PFSK-1 (cell line): ENCODE measurements at regions not wholly inside any gene's neighbourhood (a gene's known extent, or its start where the extent isn't known, plus 50 kb on each side); places are given as distances from the start of the nearest gene placed in this dataset.

Source experiments
- FOXP2 ChIP-seq: optimal IDR thresholded peaks from 2 replicates; pipeline ENCODE3; 2011; ENCODE audit warnings: borderline replicate concordance, control low read depth, inconsistent platforms; ENCODE audit not compliant: insufficient read depth; ENCODE audit errors: extremely low read length, extremely low read depth
- POLR2AphosphoS5 ChIP-seq: IDR thresholded peaks from 2 replicates; pipeline ENCODE4 v1.6.1; 2012; ENCODE audit warnings: low read depth, mild to moderate bottlenecking, control low read depth, low read length, moderate library complexity
- REST ChIP-seq, 2 experiments: IDR thresholded peaks; 2 replicates each; pipeline versions ENCODE4 v1.6.1 to v1.8.0; 2011 to 2012; ENCODE audit warnings: low read depth in 2 of 2, low read length in 2 of 2, control low read depth in 1 of 2, inconsistent platforms in 1 of 2, mild to moderate bottlenecking in 1 of 2, moderate library complexity in 1 of 2; ENCODE audit not compliant: insufficient read depth in 1 of 2
- SIN3A ChIP-seq: IDR thresholded peaks from 2 replicates; pipeline ENCODE4 v1.6.1; 2012; ENCODE audit warnings: mild to moderate bottlenecking, low read length, moderate library complexity, borderline replicate concordance; ENCODE audit not compliant: insufficient read depth
- TAF1 ChIP-seq: IDR thresholded peaks from 2 replicates; pipeline ENCODE4 v1.6.1; 2012; ENCODE audit warnings: low read length, control low read depth, borderline replicate concordance; ENCODE audit not compliant: insufficient read depth

- TF ChIP-seq REST (IDR thresholded peaks at IDR 0.05; ENCODE audit: insufficient read depth in 1 of 2, low read depth in 2 of 2, low read length in 2 of 2) (no peak), TAF1 (no peak), POLR2AphosphoS5 (no peak), FOXP2 (no peak), SIN3A (no peak)
These were observed 725.4 kb downstream of the PCDH7 start for GRCh38 chr4:31445526-31445925.

GRCh38 chr4:31455612-31456011, 735.4 kb downstream of the PCDH7 start:
- TF ChIP-seq FOXP2 (no peak), SIN3A (no peak), REST (IDR thresholded peaks at IDR 0.05; ENCODE audit: insufficient read depth in 1 of 2, low read depth in 2 of 2, low read length in 2 of 2) (no peak), TAF1 (no peak), POLR2AphosphoS5 (no peak)

- TF ChIP-seq POLR2AphosphoS5, result no peak
- no peak for TF ChIP-seq REST (IDR thresholded peaks at IDR 0.05; ENCODE audit: insufficient read depth in 1 of 2, low read depth in 2 of 2, low read length in 2 of 2)
- TF ChIP-seq TAF1, result no peak
- TF ChIP-seq FOXP2, result no peak
These were observed 738.6 kb downstream of the PCDH7 start for GRCh38 chr4:31458813-31459212.

- TF ChIP-seq POLR2AphosphoS5 (no peak), SIN3A (no peak), TAF1 (no peak), REST (IDR thresholded peaks at IDR 0.05; ENCODE audit: insufficient read depth in 1 of 2, low read depth in 2 of 2, low read length in 2 of 2) (no peak), FOXP2 (no peak)
These were observed 741.3 kb downstream of the PCDH7 start for GRCh38 chr4:31461421-31461820.

GRCh38 chr4:31467781-31468180, 747.6 kb downstream of the PCDH7 start:
- TF ChIP-seq REST (IDR thresholded peaks at IDR 0.05; ENCODE audit: insufficient read depth in 1 of 2, low read depth in 2 of 2, low read length in 2 of 2) (no peak), FOXP2 (no peak), TAF1 (no peak), POLR2AphosphoS5 (no peak), SIN3A (no peak)
